GM12878 (cell line): ENCODE measurements at regions not wholly inside any gene's neighbourhood (a gene's known extent, or its start where the extent isn't known, plus 50 kb on each side); places are given as distances from the start of the nearest gene placed in this dataset.

Experiments
- ATAC-seq: fragments of 200-7000 bp; cut with Tn5 transposase; 3 replicates; pipeline ENCODE4 v1.9.1; 2020; ENCODE audit warnings: mild to moderate bottlenecking, moderate library complexity
- BruUV-seq: library from RNA; stranded (reverse); fragments of 400-500 nt; replicated peaks from 2 replicates; lab custom pipeline; 2021; lab: Mats Ljungman, UMichigan
- CTCF ChIA-PET: fragments of 300-600 bp; sonication (Branson Sonifier 250); formaldehyde crosslinking; extraction: SDS; loops from one replicate; lab custom pipeline; 2021; ENCODE audit warnings: inconsistent platforms; lab: Yijun Ruan, JAX
- POLR2A ChIA-PET: fragments of 350-600 bp; formaldehyde crosslinking; extraction: SDS; loops from one replicate; lab custom pipeline; 2021; ENCODE audit warnings: inconsistent platforms; lab: Charles Lee
- RAD21 ChIA-PET: fragments of 300-600 bp; sonication (Branson Sonifier 250); formaldehyde crosslinking; loops from one replicate; lab custom pipeline; 2023; ENCODE audit warnings: antibody characterized with exemption; ENCODE audit not compliant: unreplicated experiment; lab: Charles Lee
- SMC1A ChIA-PET: fragments of 300-600 bp; sonication (Branson Sonifier 250); formaldehyde crosslinking; loops from one replicate; lab custom pipeline; 2023; ENCODE audit not compliant: unreplicated experiment, uncharacterized antibody; lab: Charles Lee
- DNase-seq: peaks from one replicate; pipeline ENCODE4 v3.0.0-alpha.2; 2011; ENCODE audit warnings: low read depth, low spot score
- FAIRE-seq: peaks from 3 replicates; lab custom pipeline; 2011; peaks lifted over from hg19 to GRCh38; lab: Jason Lieb, UNC
- H2AFZ ChIP-seq: 2 replicates; pipeline ENCODE4 v1.6.0; 2011; ENCODE audit warnings: low read depth, low read length, control low read depth; ENCODE audit not compliant: control insufficient read depth
- H3K27ac ChIP-seq: 2 replicates; pipeline ENCODE4 v1.5.1; 2011; ENCODE audit warnings: control low read depth; ENCODE audit not compliant: control insufficient read depth, insufficient read depth
- H3K27me3 ChIP-seq, 2 experiments: replicated peaks in 1 of 2; 2 replicates each; pipeline versions ENCODE4 v1.6.0 to v1.6.1; 2011; ENCODE audit warnings: low read length in 1 of 2; ENCODE audit not compliant: control insufficient read depth in 2 of 2, insufficient read depth in 2 of 2
- H3K36me3 ChIP-seq, 2 experiments: 2 replicates each; pipeline ENCODE4 v1.5.1; 2011; ENCODE audit warnings: low read length in 1 of 2; ENCODE audit not compliant: control insufficient read depth in 2 of 2, insufficient read depth in 2 of 2
- H3K4me1 ChIP-seq: 2 replicates; pipeline ENCODE4 v1.6.1; 2011; ENCODE audit warnings: mild to moderate bottlenecking, low read length, moderate library complexity, mixed read lengths; ENCODE audit not compliant: control insufficient read depth, insufficient read depth
- H3K4me2 ChIP-seq: 2 replicates; pipeline ENCODE4 v1.6.0; 2011; ENCODE audit warnings: control low read depth; ENCODE audit not compliant: control insufficient read depth, insufficient read depth
- H3K4me3 ChIP-seq: fragments of 200-600 bp; sonication (generic); 2 replicates; pipeline ENCODE4 v1.5.1; 2016
- H3K79me2 ChIP-seq: 2 replicates; pipeline ENCODE4 v1.6.0; 2011; ENCODE audit warnings: low read length; ENCODE audit not compliant: control insufficient read depth, insufficient read depth
- H3K9ac ChIP-seq: 2 replicates; pipeline ENCODE4 v1.8.0; 2011; ENCODE audit warnings: low read length, control low read depth, mixed read lengths; ENCODE audit not compliant: control insufficient read depth, insufficient read depth
- H3K9me3 ChIP-seq: replicated peaks from 3 replicates; pipeline ENCODE4 v1.5.1; 2011; ENCODE audit warnings: mild to moderate bottlenecking, low read length; ENCODE audit not compliant: control insufficient read depth, insufficient read depth
- H4K20me1 ChIP-seq: 2 replicates; pipeline ENCODE4 v1.6.0; 2011; ENCODE audit not compliant: control insufficient read depth, insufficient read depth
- BCL3 ChIP-seq: IDR thresholded peaks from 2 replicates; pipeline ENCODE4 v1.6.1; 2011; ENCODE audit warnings: borderline replicate concordance, low read depth, mild to moderate bottlenecking, moderate library complexity, low read length; ENCODE audit not compliant: insufficient read depth, poor library complexity, severe bottlenecking
- CHD4 ChIP-seq: fragments of 200-600 bp; sonication (generic); IDR thresholded peaks from 2 replicates; pipeline ENCODE4 v1.6.1; 2016; ENCODE audit warnings: mild to moderate bottlenecking
- EGR1 ChIP-seq, 2 experiments: IDR thresholded peaks; 1 replicate in 1 of 2; 2 replicates in 1 of 2; pipeline ENCODE4 v1.6.1; 2011 to 2012; ENCODE audit warnings: low read depth in 2 of 2, low read length in 2 of 2, borderline replicate concordance in 1 of 2, mild to moderate bottlenecking in 1 of 2, moderate library complexity in 1 of 2
- ELK1 ChIP-seq: IDR thresholded peaks from 2 replicates; pipeline ENCODE4 v1.6.1; 2012; ENCODE audit warnings: low read depth, low read length, improper control_type of control experiment
- ETV6 ChIP-seq, 2 experiments: fragments of 450-650 bp in 1 of 2; IDR thresholded peaks in 1 of 2; conservative IDR thresholded peaks in 1 of 2; 2 replicates each; pipeline ENCODE4 v1.6.1; 2014; ENCODE audit warnings: antibody characterized with exemption in 1 of 2, borderline replicate concordance in 1 of 2, low read depth in 1 of 2, mild to moderate bottlenecking in 1 of 2, moderate library complexity in 1 of 2
- EZH2 ChIP-seq: IDR thresholded peaks from 2 replicates; pipeline ENCODE4 v1.6.1; 2012; ENCODE audit warnings: low read depth, mild to moderate bottlenecking, control low read depth, inconsistent platforms, low read length, borderline replicate concordance; ENCODE audit not compliant: control insufficient read depth
- JUND ChIP-seq: IDR thresholded peaks from 2 replicates; pipeline ENCODE4 v1.6.1; 2012; ENCODE audit warnings: low read depth, mild to moderate bottlenecking, low read length, improper control_type of control experiment, moderate library complexity
- NFYB ChIP-seq: IDR thresholded peaks from 2 replicates; pipeline ENCODE4 v1.6.1; 2011; ENCODE audit warnings: low read depth, mild to moderate bottlenecking, low read length, improper control_type of control experiment, moderate library complexity; ENCODE audit not compliant: insufficient read depth
- PAX8 ChIP-seq: fragments of 450-650 bp; IDR thresholded peaks from 2 replicates; pipeline ENCODE4 v1.6.1; 2017; ENCODE audit warnings: mild to moderate bottlenecking, moderate library complexity
- SIN3A ChIP-seq: IDR thresholded peaks from 2 replicates; pipeline ENCODE4 v1.6.1; 2012; ENCODE audit warnings: low read depth, low read length, improper control_type of control experiment
- SMAD1 ChIP-seq: fragments of 450-650 bp; IDR thresholded peaks from 2 replicates; pipeline ENCODE4 v1.6.1; 2018; ENCODE audit warnings: mild to moderate bottlenecking, low read depth; ENCODE audit not compliant: partially characterized antibody
- SMC3 ChIP-seq: IDR thresholded peaks from 2 replicates; pipeline ENCODE4 v1.6.1; 2011; ENCODE audit warnings: low read length, improper control_type of control experiment, borderline replicate concordance
- SPI1 ChIP-seq: IDR thresholded peaks from 2 replicates; pipeline ENCODE4 v1.6.1; 2011; ENCODE audit warnings: low read depth, mild to moderate bottlenecking, low read length, moderate library complexity, borderline replicate concordance; ENCODE audit not compliant: insufficient read depth
- TBL1XR1 ChIP-seq: IDR thresholded peaks from 2 replicates; pipeline ENCODE4 v1.6.1; 2012; ENCODE audit warnings: low read depth, low read length, improper control_type of control experiment
- TCF3 ChIP-seq: IDR thresholded peaks from 2 replicates; pipeline ENCODE4 v1.6.1; 2012; ENCODE audit warnings: low read depth, mild to moderate bottlenecking, low read length, borderline replicate concordance; ENCODE audit not compliant: insufficient read depth
- WGBS: methylation state at CpG from one replicate; pipeline ENCODE4 v1.1.6; 2016; ENCODE audit warnings: low lambda C conversion rate; ENCODE audit not compliant: insufficient replicate concordance, insufficient coverage; ENCODE audit errors: missing lambda C conversion rate; 5-methylcytosine and 5-hydroxymethylcytosine counted together
- in situ Hi-C: fragments of 300-500 bp; cut with MboI; formaldehyde crosslinking; loops from 9 replicates; pipeline ENCODE4 v1.14.3; 2018; ENCODE audit warnings: mixed read lengths
- intact Hi-C: fragments of 100-400 bp; cut with micrococcal nuclease; formaldehyde crosslinking; loops from one replicate; pipeline ENCODE4 v1.14.2; 2022; ENCODE audit not compliant: unreplicated experiment
- TF ChIP-seq, protein P1 (sequence below): fragments of 450-650 bp; conservative IDR thresholded peaks from 2 replicates; pipeline ENCODE4 v1.6.1; 2017; ENCODE audit warnings: mild to moderate bottlenecking, moderate library complexity
- TF ChIP-seq, protein P2 (sequence below): fragments of 450-650 bp; IDR thresholded peaks from 2 replicates; pipeline ENCODE4 v1.6.1; 2017; ENCODE audit warnings: mild to moderate bottlenecking, low read depth, inconsistent platforms; ENCODE audit not compliant: poor library complexity, severe bottlenecking

DNA sequence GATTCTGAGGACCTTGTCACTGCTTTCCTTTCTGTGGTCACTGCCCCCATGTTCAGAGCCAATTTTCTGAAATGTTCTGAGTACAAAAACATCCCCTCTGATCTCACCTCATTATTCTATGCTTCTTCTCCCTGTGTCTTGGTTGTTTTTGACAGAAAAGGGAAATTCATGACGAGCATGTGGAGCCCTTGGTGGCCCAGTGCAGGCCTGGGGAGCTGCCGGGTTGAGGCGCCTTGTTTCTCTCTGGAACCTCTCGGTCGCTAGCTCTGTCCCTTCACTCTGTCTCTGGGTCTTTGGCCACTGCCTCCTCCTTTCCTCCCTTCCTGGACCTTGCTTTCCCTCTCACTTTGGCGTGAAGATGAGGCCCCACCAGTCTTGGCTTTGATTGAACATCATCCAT is 63.0 kb upstream of the THY1 start:
- WGBS: 22% methylated on average over 5 of the region's 6 CpGs
- POLR2A ChIA-PET: no interaction called here
- H3K36me3 ChIP-seq: no peaks in the 10 kb centered on the region
- intact Hi-C loops: loop anchor here (10.0 kb wide), 2 partner anchors 129 to 739 kb away; no protein-coding TSS in a partner anchor
- H3K4me3 ChIP-seq: no peak overlapping the region
- in situ Hi-C loops: no loop called here
- FAIRE-seq (no peak), ATAC-seq (no peak), DNase-seq (no peak)
- CTCF ChIA-PET: interaction anchor here (1.0 to 1.8 kb wide), 4 partner anchors 27 to 622 kb away, joined by 3 to 6 read pairs (median 4); no protein-coding TSS in a partner anchor
- no peak overlapping the region for H3K9ac ChIP-seq
- no peak overlapping the region for H3K4me2 ChIP-seq
- H3K9me3 ChIP-seq: no peaks in the 10 kb centered on the region; the same call in 2 of the 3 replicates
- no peak overlapping the region for H3K27ac ChIP-seq
- no peak overlapping the region for H2AFZ ChIP-seq
- RAD21 ChIA-PET: interaction anchor here (0.7 to 1.4 kb wide), 3 partner anchors 48 to 622 kb away, joined by 3 to 5 read pairs (median 3); no protein-coding TSS in a partner anchor
- SMC1A ChIA-PET: no interaction called here
- no peaks in the 10 kb centered on the region for H3K4me1 ChIP-seq
- H3K27me3 ChIP-seq: no peaks in the 10 kb centered on the region; a peak in 2 of 4 replicates
- no peaks in the 10 kb centered on the region for H3K79me2 ChIP-seq
- no TSS peak for BruUV-seq
- H4K20me1 ChIP-seq: peaks cover 3% of the 10 kb centered on the region; the same call in 1 of the 2 replicates
- no peak for TF ChIP-seq JUND
- TF ChIP-seq SIN3A: no peak
- no peak for TF ChIP-seq TCF3
- TF ChIP-seq SPI1: no peak
- no peak for TF ChIP-seq TBL1XR1
- no peak for TF ChIP-seq PAX8
- TF ChIP-seq, protein P1, sequence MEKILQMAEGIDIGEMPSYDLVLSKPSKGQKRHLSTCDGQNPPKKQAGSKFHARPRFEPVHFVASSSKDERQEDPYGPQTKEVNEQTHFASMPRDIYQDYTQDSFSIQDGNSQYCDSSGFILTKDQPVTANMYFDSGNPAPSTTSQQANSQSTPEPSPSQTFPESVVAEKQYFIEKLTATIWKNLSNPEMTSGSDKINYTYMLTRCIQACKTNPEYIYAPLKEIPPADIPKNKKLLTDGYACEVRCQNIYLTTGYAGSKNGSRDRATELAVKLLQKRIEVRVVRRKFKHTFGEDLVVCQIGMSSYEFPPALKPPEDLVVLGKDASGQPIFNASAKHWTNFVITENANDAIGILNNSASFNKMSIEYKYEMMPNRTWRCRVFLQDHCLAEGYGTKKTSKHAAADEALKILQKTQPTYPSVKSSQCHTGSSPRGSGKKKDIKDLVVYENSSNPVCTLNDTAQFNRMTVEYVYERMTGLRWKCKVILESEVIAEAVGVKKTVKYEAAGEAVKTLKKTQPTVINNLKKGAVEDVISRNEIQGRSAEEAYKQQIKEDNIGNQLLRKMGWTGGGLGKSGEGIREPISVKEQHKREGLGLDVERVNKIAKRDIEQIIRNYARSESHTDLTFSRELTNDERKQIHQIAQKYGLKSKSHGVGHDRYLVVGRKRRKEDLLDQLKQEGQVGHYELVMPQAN: no peak
- TF ChIP-seq, protein P2, sequence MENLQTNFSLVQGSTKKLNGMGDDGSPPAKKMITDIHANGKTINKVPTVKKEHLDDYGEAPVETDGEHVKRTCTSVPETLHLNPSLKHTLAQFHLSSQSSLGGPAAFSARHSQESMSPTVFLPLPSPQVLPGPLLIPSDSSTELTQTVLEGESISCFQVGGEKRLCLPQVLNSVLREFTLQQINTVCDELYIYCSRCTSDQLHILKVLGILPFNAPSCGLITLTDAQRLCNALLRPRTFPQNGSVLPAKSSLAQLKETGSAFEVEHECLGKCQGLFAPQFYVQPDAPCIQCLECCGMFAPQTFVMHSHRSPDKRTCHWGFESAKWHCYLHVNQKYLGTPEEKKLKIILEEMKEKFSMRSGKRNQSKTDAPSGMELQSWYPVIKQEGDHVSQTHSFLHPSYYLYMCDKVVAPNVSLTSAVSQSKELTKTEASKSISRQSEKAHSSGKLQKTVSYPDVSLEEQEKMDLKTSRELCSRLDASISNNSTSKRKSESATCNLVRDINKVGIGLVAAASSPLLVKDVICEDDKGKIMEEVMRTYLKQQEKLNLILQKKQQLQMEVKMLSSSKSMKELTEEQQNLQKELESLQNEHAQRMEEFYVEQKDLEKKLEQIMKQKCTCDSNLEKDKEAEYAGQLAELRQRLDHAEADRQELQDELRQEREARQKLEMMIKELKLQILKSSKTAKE: no peak
- no peak for TF ChIP-seq BCL3
- TF ChIP-seq EZH2: no peak
- TF ChIP-seq EGR1 (IDR thresholded peaks at IDR 0.05; ENCODE audit: borderline replicate concordance in 1 of 2, low read depth in 2 of 2, low read length in 2 of 2): no peak
- no peak for TF ChIP-seq SMC3
- TF ChIP-seq CHD4: no peak
- TF ChIP-seq ELK1: no peak
- TF ChIP-seq SMAD1: no peak
- TF ChIP-seq ETV6 (conservative IDR thresholded peaks at IDR 0.05 in 1 of 2, IDR thresholded peaks at IDR 0.05 in 1 of 2; ENCODE audit: borderline replicate concordance in 1 of 2, low read depth in 1 of 2): no peak
- no peak for TF ChIP-seq NFYB
